Small intestine (tissue), 7 donors: ENCODE measurements at regions not wholly inside any gene's neighbourhood (a gene's known extent, or its start where the extent isn't known, plus 50 kb on each side); places are given as distances from the start of the nearest gene placed in this dataset.
A peak's percentile ranks its signal among the peaks of the same experiment; 100 is the strongest.

Experiments
- DNase-seq, 2 donors: peaks; one replicate each; pipeline versions ENCODE4 v3.0.0 to v3.0.0-alpha.2; 2013
- FAIRE-seq: peaks from 2 replicates; lab custom pipeline; 2012; peaks lifted over from hg19 to GRCh38; lab: Jason Lieb, UNC
- H3K27ac ChIP-seq, 3 donors: one replicate each; pipeline ENCODE4 v1.5.1; 2013; ENCODE audit warnings: low read length in 2 of 3, mild to moderate bottlenecking in 2 of 3, control low read depth in 1 of 3, inconsistent platforms in 1 of 3, low read depth in 1 of 3, moderate library complexity in 1 of 3
- H3K27me3 ChIP-seq, 3 donors: one replicate each; pipeline ENCODE4 v1.6.1; 2013; ENCODE audit warnings: low read length in 3 of 3, inconsistent platforms in 1 of 3; ENCODE audit not compliant: control insufficient read depth in 3 of 3, insufficient read depth in 3 of 3
- H3K36me3 ChIP-seq, 3 donors: one replicate each; pipeline ENCODE4 v1.6.1; 2013; ENCODE audit warnings: low read length in 3 of 3, inconsistent platforms in 1 of 3, low read depth in 1 of 3, mild to moderate bottlenecking in 1 of 3, moderate library complexity in 1 of 3; ENCODE audit not compliant: control insufficient read depth in 3 of 3, insufficient read depth in 2 of 3
- H3K4me1 ChIP-seq, 3 donors: one replicate each; pipeline ENCODE4 v1.6.1; 2013; ENCODE audit warnings: low read length in 2 of 3, inconsistent platforms in 1 of 3, low read depth in 1 of 3, mild to moderate bottlenecking in 1 of 3, moderate library complexity in 1 of 3; ENCODE audit not compliant: control insufficient read depth in 3 of 3, insufficient read depth in 2 of 3
- H3K4me3 ChIP-seq, 3 donors: one replicate each; pipeline ENCODE4 v1.5.1; 2013; ENCODE audit warnings: low read length in 3 of 3, control low read depth in 1 of 3, inconsistent platforms in 1 of 3, low read depth in 1 of 3, mild to moderate bottlenecking in 1 of 3, moderate library complexity in 1 of 3
- H3K9me3 ChIP-seq, 2 donors: one replicate each; pipeline ENCODE4 v1.6.1; 2013; ENCODE audit warnings: low read depth in 1 of 2, low read length in 1 of 2; ENCODE audit not compliant: control insufficient read depth in 2 of 2, insufficient read depth in 1 of 2
- WGBS, 3 donors: extraction: QIAGEN DNeasy Blood & Tissue Kit; methylation state at CpG; one replicate each; pipeline ENCODE4 v1.1.7; 2013; 5-methylcytosine and 5-hydroxymethylcytosine counted together
- donor health status: healthy with polysubstance abuse.
- donor health status: control.
- donor health status: control.
- donor health status: Bipolar disorder and iron deficiency.
- donor health status: healthy.

DNA sequence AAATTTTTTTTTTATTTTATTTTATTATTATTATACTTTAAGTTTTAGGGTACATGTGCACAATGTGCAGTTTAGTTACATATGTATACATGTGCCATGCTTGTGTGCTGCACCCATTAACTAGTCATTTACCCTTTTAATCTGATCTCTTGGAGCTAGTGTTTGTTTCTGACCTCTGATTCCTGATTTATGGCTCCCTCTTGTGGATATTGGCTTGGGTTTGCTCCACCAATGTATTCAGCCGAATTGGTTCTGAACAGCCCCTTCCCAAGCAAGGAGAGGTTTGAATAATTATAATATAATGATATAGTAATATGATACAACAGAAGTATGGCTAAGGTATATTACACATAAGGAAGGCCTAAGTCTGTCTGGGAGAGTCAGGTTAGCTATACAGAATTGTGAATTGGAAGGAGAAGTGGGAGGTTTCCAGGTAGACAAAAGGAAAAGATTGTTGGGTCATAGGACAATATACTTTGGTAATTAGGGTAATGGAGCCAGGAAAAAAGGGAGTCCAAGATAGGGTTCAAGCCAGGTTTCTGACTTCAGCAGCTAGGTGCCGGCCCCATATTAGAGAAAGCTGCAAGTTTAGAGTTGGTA, 53.1 kb upstream of the HMCN1 start:
- no peak overlapping the region for H3K4me3 ChIP-seq
- no peaks in the 10 kb centered on the region for H3K27me3 ChIP-seq
- no peak overlapping the region for H3K27ac ChIP-seq
- no peaks in the 10 kb centered on the region for H3K36me3 ChIP-seq
- WGBS, 3 donors, result 12 to 49% (median 29%) methylated on average over 2 of the region's 2 CpGs
- DNase-seq, result peak; percentile 66 to 78
- no peak for FAIRE-seq
- H3K9me3 ChIP-seq, result no peaks in the 10 kb centered on the region
- no peaks in the 10 kb centered on the region for H3K4me1 ChIP-seq

DNA sequence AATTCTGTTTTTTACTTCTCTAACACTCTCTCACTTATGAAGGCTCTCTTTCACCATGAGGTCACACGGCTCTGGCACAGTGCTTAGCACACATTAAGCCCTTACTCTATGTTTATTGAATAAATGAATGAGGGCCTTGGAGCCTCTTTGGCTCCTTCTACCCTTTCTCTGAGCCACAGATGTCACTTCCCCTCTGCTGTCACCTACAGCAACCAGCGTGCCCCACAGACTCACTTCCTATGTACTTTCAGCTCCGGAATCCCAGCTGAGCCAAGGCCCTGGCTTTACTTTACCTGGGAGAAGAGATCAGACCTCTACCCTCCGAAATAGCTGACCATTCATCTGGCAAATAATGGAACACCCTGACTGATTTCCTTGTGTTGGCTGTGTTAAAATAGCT, 53.7 kb upstream of the HMCN1 start:
- no peak for FAIRE-seq
- Histone ChIP-seq H3K27ac (no peak overlapping the region), H3K27me3 (no peaks in the 10 kb centered on the region), H3K4me3 (no peak overlapping the region), H3K9me3 (no peaks in the 10 kb centered on the region), H3K36me3 (no peaks in the 10 kb centered on the region), H3K4me1 (no peaks in the 10 kb centered on the region)
- DNase-seq, result no peak
- 63 to 85% (median 68%) methylated on average over 4 of the region's 4 CpGs for WGBS, 3 donors

DNA sequence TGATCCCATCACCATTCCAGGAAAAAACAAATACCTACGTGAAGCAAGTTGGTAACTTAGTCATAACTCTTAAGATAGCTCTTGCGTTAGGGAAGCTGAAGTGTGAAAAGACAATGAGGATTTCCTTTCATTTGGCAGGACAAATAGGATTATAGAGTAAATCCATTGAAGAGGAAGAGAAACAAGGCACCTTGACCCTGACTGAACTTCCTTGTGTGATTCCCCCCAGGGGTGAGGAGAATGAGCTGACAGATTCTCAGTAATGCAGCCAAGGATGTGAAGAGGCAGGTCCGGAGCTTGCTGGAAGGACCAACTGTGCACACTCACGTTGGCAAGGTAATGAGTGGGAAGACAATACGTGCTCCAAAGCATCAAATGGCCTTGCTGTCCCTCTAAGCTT, 55.0 kb upstream of the HMCN1 start:
- WGBS, 3 donors, result 70 to 85% (median 79%) methylated on average over 5 of the region's 5 CpGs
- Histone ChIP-seq H3K27ac (no peak overlapping the region), H3K9me3 (no peaks in the 10 kb centered on the region), H3K27me3 (no peaks in the 10 kb centered on the region), H3K36me3 (no peaks in the 10 kb centered on the region), H3K4me1 (no peaks in the 10 kb centered on the region), H3K4me3 (no peak overlapping the region)
- FAIRE-seq (no peak), DNase-seq (no peak)

DNA sequence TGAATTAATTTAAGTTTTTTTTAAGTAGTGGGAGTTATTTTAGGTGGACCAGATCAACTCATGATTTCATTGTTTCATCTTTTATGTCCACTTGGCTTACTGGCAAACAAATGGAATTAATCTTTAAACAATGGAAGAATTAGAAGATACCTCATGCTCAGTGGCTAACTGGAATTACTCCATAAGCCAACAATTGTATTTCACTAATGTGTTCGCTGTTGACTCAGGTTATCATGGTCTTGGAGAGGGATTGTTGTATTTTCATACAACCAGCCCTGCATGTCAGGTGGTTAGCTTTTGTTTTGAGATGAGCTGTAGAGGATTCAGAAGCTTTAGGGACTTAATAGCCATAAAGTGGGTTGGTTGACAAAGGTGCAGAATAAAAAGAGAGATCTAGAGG, 57.2 kb upstream of the HMCN1 start:
- Histone ChIP-seq H3K27ac (no peak overlapping the region), H3K36me3 (no peaks in the 10 kb centered on the region), H3K4me1 (peaks cover 0 to 3% (median 0%) of the 10 kb centered on the region in 3 donors), H3K4me3 (no peak overlapping the region), H3K9me3 (no peaks in the 10 kb centered on the region), H3K27me3 (no peaks in the 10 kb centered on the region)
- 91 to 97% (median 95%) methylated on average over 1 of the region's 1 CpG for WGBS, 3 donors
- DNase-seq, result no peak
- no peak for FAIRE-seq

- H3K9me3 ChIP-seq, result no peaks in the 10 kb centered on the region
- WGBS, 3 donors, result 14 to 47% (median 30%) methylated on average over 5 of the region's 5 CpGs
- DNase-seq, result peak; percentile 33 to 41
- peaks cover 0 to 3% (median 0%) of the 10 kb centered on the region in 3 donors for H3K4me1 ChIP-seq
- no peak for FAIRE-seq
- H3K27me3 ChIP-seq, result no peaks in the 10 kb centered on the region
- H3K4me3 ChIP-seq, result no peak overlapping the region
- no peak overlapping the region for H3K27ac ChIP-seq
- H3K36me3 ChIP-seq, result no peaks in the 10 kb centered on the region
These were observed 60.0 kb upstream of the HMCN1 start for GRCh38 chr1:185674201-185674600.

DNA sequence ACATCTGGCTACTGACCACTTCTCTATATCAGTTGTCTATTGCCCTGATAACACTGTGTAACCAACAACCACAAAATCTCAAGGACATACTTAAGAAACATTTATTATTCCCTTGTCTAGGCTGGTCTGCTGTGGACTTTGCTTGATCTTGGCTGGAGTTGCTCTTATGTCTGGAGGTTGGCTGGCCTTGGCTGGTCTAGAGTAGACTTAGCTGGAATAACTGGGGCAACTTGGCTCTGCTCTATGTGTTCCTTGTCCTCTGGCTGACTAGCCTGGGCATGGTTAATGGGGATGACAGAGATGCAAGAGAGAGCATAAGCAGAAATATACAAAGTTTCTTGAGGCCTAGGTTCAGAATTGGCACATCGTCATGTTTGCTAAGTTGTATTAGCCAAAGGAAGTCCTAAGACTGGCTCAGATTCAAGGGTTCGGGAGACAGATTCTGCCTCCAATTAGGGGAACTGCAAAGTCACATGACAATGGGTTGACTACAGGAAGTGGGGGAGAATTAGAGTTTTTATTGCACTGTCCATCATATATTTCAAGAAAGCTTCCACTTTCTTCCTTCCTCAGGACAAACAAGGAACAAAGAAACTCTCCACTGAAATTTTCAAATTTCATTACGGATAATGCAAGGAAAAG, 61.4 kb upstream of the HMCN1 start:
- FAIRE-seq (no peak), DNase-seq (peak; percentile 20 to 21)
- no peaks in the 10 kb centered on the region for H3K36me3 ChIP-seq
- 65 to 86% (median 72%) methylated on average over 3 of the region's 3 CpGs for WGBS, 3 donors
- peak overlapping the region in 1 of 3 donors; percentile 6 for H3K27ac ChIP-seq
- H3K9me3 ChIP-seq, result no peaks in the 10 kb centered on the region
- H3K4me3 ChIP-seq, result no peak overlapping the region
- peaks cover 0 to 3% (median 0%) of the 10 kb centered on the region in 3 donors for H3K4me1 ChIP-seq
- H3K27me3 ChIP-seq, result no peaks in the 10 kb centered on the region

DNA sequence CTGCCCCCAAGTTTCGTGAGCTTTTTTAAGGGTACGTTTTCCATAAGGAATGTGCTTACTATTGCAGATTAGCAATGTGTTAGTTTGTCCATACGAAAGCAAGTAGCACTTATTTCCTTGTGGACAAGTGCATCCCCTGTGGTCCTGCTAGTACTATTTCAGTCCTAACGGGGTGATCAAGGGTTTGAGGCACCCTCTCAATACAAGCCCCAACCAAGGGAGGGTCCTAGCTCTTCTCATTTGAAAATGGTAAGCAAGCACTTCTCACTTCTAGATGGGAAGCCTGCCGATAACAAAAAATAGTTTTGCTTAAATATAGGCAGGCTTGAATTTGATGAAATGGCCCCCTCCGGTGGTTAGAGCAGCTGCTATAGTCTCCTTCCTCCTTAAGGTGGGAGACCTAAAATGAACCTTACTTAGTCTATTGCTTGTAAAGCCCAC, 64.0 kb upstream of the HMCN1 start:
- Histone ChIP-seq H3K36me3 (no peaks in the 10 kb centered on the region), H3K9me3 (no peaks in the 10 kb centered on the region), H3K4me3 (no peak overlapping the region), H3K27ac (no peak overlapping the region), H3K27me3 (no peaks in the 10 kb centered on the region), H3K4me1 (peaks cover 0 to 3% (median 0%) of the 10 kb centered on the region in 3 donors)
- DNase-seq (peak; percentile 32 to 72), FAIRE-seq (no peak)
- 32 to 40% (median 40%) methylated on average over 6 of the region's 6 CpGs for WGBS, 3 donors

GRCh38 chr1:185668013-185668412, 66.2 kb upstream of the HMCN1 start:
- DNase-seq (peak in 1 of 2 donors; percentile 74), FAIRE-seq (no peak)
- H3K4me3 ChIP-seq, result no peak overlapping the region
- no peaks in the 10 kb centered on the region for H3K36me3 ChIP-seq
- H3K27me3 ChIP-seq, result no peaks in the 10 kb centered on the region
- peaks cover 0 to 7% (median 0%) of the 10 kb centered on the region in 3 donors for H3K4me1 ChIP-seq
- H3K9me3 ChIP-seq, result no peaks in the 10 kb centered on the region
- H3K27ac ChIP-seq, result no peak overlapping the region
